Renal cortical epithelial cell (primary cell): ENCODE measurements at regions not wholly inside any gene's neighbourhood (a gene's known extent, or its start where the extent isn't known, plus 50 kb on each side); places are given as distances from the start of the nearest gene placed in this dataset.
"Not testable (repeated sequence)": the region's sequence is repeated elsewhere in the genome, so short reads cannot be mapped to it uniquely, and the experiment has no call there.

Experiments used
- DNase-seq: peaks from one replicate; pipeline ENCODE4 v3.0.0-alpha.2; 2011; ENCODE audit warnings: low read depth

- no peak for DNase-seq
Measured at GRCh38 chr12:131192951-131193350, 239.2 kb downstream of the ADGRD1 start.

- DNase-seq: no peak
Measured at GRCh38 chr12:131194166-131194565, 240.5 kb downstream of the ADGRD1 start.

GRCh38 chr12:131195796-131196195 lies 242.1 kb downstream of the ADGRD1 start:
- no peak for DNase-seq

- no peak for DNase-seq
Measured at GRCh38 chr12:131196220-131196619, 242.5 kb downstream of the ADGRD1 start.

GRCh38 chr12:131197490-131197889 lies 243.8 kb downstream of the ADGRD1 start:
- DNase-seq: no peak

GRCh38 chr12:131199221-131199620 lies 245.5 kb downstream of the ADGRD1 start:
- DNase-seq: no peak

- not testable (repeated sequence) for DNase-seq
Measured at GRCh38 chr12:131201912-131202311, 248.2 kb downstream of the ADGRD1 start.

- no peak for DNase-seq
Measured at GRCh38 chr12:131202592-131203378, 249.1 kb downstream of the ADGRD1 start.

- no peak for DNase-seq
Measured at GRCh38 chr12:131203666-131204415, 250.1 kb downstream of the ADGRD1 start.

GRCh38 chr12:131204416-131205274 lies 250.9 kb downstream of the ADGRD1 start:
- DNase-seq: no peak

GRCh38 chr12:131205275-131205933 lies 251.7 kb downstream of the ADGRD1 start:
- DNase-seq: not testable (repeated sequence)

- DNase-seq: not testable (repeated sequence)
Measured at GRCh38 chr12:131206630-131207299, 253.1 kb downstream of the ADGRD1 start.

GRCh38 chr12:131207300-131207660 lies 253.6 kb downstream of the ADGRD1 start:
- not testable (repeated sequence) for DNase-seq

- DNase-seq: not testable (repeated sequence)
Measured at GRCh38 chr12:131207841-131208240, 254.1 kb downstream of the ADGRD1 start.

GRCh38 chr12:131208425-131208824 lies 254.7 kb downstream of the ADGRD1 start:
- DNase-seq: no peak

GRCh38 chr12:131209082-131210070 lies 255.7 kb downstream of the ADGRD1 start:
- no peak for DNase-seq

GRCh38 chr12:131210506-131211339 lies 257.0 kb downstream of the ADGRD1 start:
- no peak for DNase-seq

GRCh38 chr12:131211340-131211938 lies 257.7 kb downstream of the ADGRD1 start:
- DNase-seq: no peak
